Esophagus squamous epithelium (tissue), 4 donors: ENCODE measurements at regions not wholly inside any gene's neighbourhood (a gene's known extent, or its start where the extent isn't known, plus 50 kb on each side); places are given as distances from the start of the nearest gene placed in this dataset.

Experiments
- CTCF ChIP-seq, 6 experiments: fragments of 450-650 bp in 4 of 6; fragments of 200-600 bp in 2 of 6; sonication (generic) in 2 of 6; IDR thresholded peaks; one replicate each; pipeline ENCODE4 v1.5.1; 2016 to 2019; ENCODE audit warnings: antibody characterized with exemption in 6 of 6, mild to moderate bottlenecking in 4 of 6, moderate library complexity in 4 of 6
- POLR2A ChIP-seq, 4 donors: fragments of 450-650 bp; IDR thresholded peaks; one replicate each; pipeline ENCODE4 v1.6.1; 2017; ENCODE audit warnings: antibody characterized with exemption in 4 of 4, mild to moderate bottlenecking in 4 of 4, moderate library complexity in 3 of 4

- TF ChIP-seq CTCF (IDR thresholded peaks at IDR 0.05) (no peak), POLR2A (IDR thresholded peaks at IDR 0.05) (no peak)
Observed at GRCh38 chr17:79505199-79505598, 105.7 kb downstream of the RBFOX3 start.
